Activated T-cell treated with anti-CD3 and anti-CD28 coated beads, Interleukin-2, amount 50 U/mL, for 72 hours (primary cell): ENCODE measurements at regions not wholly inside any gene's neighbourhood (a gene's known extent, or its start where the extent isn't known, plus 50 kb on each side); places are given as distances from the start of the nearest gene placed in this dataset.
"Not testable (repeated sequence)": the region's sequence is repeated elsewhere in the genome, so short reads cannot be mapped to it uniquely, and the experiment has no call there.

Experiments used
- ATAC-seq, 2 donors: fragments of 150-1000 bp; cut with Tn5 transposase; replicated peaks in 1 of 2; 2 replicates each; pipeline ENCODE4 v1.10.0; 2021; ENCODE audit warnings: moderate library complexity in 2 of 2, mild to moderate bottlenecking in 1 of 2
- DNase-seq, 2 donors: peaks; one replicate each; pipeline ENCODE4 v3.0.0; 2021 to 2022; ENCODE audit warnings: mixed read lengths in 1 of 2
- H3K27ac Mint-ChIP-seq: one replicate; pipeline ENCODE4 v1.8.0; 2022; ENCODE audit warnings: mild to moderate bottlenecking, moderate library complexity, mixed read lengths
- H3K27me3 Mint-ChIP-seq: one replicate; pipeline ENCODE4 v1.8.0; 2022; ENCODE audit warnings: low read depth, mixed read lengths
- H3K36me3 Mint-ChIP-seq, 2 donors: one replicate each; pipeline ENCODE4 v1.8.0; 2022; ENCODE audit warnings: mixed read lengths in 2 of 2, mild to moderate bottlenecking in 1 of 2; ENCODE audit not compliant: insufficient read depth in 2 of 2
- H3K4me1 Mint-ChIP-seq: one replicate; pipeline ENCODE4 v1.8.0; 2022; ENCODE audit warnings: low read depth, mixed read lengths
- H3K4me3 Mint-ChIP-seq, 2 donors: one replicate each; pipeline ENCODE4 v1.8.0; 2022; ENCODE audit warnings: mild to moderate bottlenecking in 2 of 2, mixed read lengths in 2 of 2, moderate library complexity in 2 of 2
- H3K9me3 Mint-ChIP-seq, 2 donors: one replicate each; pipeline ENCODE4 v1.8.0; 2022; ENCODE audit warnings: mixed read lengths in 2 of 2

DNA sequence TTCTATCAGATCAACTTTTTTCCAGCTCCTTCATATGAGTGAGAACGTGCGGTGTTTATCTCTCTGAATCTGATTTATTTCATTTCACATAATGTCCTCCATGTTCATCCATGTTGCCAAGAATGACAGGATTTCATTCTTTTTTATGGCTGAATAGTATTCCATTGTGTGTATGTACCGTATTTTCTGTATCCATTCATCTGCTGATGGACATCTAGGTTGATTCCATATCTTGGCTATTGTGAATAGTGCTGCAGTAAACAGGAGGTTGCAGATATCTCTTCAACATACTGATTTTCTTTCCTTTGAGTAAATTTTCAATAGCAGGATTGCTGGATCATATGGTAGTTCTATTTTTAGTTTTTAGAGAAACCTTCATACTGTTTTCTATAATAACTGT, 388.5 kb downstream of the DCDC2C start:
- DNase-seq = no peak
- Mint-ChIP-seq H3K27me3 (no peaks in the 10 kb centered on the region), H3K4me3 (no peak overlapping the region), H3K4me1 (no peaks in the 10 kb centered on the region), H3K36me3 (no peaks in the 10 kb centered on the region), H3K9me3 (peaks cover 7 to 13% of the 10 kb centered on the region in 2 donors), H3K27ac (no peak overlapping the region)
- no peak for ATAC-seq

DNA sequence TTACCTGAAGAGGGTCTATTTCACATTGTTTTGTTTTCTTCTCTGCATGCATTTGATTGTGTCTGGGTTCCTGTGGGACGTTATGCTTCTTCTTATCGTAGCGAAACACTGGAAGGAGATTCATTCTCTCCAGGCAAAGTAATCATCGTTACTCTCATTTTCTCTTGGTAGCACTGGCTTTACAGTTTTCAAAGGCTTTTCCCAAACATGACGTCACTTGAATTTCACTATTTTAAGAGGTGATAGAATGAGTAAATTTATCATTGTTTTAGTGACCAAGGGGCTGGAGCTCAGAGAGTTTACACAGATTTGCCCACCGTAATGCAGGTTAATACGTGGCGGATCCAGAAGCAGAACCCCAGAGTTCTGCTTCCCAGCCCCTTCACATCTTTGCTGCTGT, 391.4 kb downstream of the DCDC2C start:
- Mint-ChIP-seq H3K27me3 (no peaks in the 10 kb centered on the region), H3K4me3 (no peak overlapping the region), H3K27ac (no peak overlapping the region), H3K4me1 (no peaks in the 10 kb centered on the region), H3K9me3 (peaks cover 4 to 7% of the 10 kb centered on the region in 2 donors), H3K36me3 (no peaks in the 10 kb centered on the region)
- no peak for ATAC-seq
- DNase-seq = no peak

DNA sequence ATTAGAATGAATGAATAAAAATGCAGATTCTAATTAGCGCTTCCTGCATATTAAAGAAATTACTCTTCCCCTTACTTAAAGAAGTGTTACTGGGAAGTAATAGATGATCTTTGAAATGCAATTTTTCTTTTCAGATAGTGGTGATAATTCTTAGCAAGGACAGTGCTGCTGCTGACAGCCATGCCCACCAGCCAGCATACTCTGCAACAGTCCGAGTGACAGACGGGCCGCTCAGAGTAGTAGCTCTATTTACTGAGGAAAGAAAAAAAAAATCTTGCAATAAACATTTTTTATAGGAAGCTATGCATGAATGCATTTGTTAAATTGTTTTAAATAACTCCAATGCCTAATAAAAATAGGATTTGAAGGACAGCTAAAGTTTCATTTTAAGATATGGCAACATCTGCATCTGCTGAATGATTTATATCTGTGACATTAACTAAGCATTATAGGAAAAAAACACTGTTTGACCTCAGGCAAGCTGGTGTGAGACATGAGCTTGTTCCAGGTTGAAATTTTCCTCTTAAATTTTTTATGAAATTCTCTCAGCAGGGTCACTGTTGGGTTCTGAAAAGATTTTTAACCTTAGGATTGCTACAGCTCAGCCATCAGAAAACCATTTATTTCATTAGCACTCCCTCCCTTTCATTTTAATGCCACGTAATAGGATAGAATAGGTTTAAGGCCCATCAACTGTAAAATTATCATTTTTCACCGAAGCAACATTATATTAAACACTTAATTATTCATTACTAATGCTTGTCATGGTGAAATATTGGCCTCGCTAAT, 393.8 kb downstream of the DCDC2C start:
- Mint-ChIP-seq H3K27ac (no peak overlapping the region), H3K9me3 (peaks cover 1 to 2% of the 10 kb centered on the region in 2 donors), H3K4me1 (no peaks in the 10 kb centered on the region), H3K4me3 (no peak overlapping the region), H3K27me3 (no peaks in the 10 kb centered on the region), H3K36me3 (no peaks in the 10 kb centered on the region)
- DNase-seq (no peak), ATAC-seq (no peak)

DNA sequence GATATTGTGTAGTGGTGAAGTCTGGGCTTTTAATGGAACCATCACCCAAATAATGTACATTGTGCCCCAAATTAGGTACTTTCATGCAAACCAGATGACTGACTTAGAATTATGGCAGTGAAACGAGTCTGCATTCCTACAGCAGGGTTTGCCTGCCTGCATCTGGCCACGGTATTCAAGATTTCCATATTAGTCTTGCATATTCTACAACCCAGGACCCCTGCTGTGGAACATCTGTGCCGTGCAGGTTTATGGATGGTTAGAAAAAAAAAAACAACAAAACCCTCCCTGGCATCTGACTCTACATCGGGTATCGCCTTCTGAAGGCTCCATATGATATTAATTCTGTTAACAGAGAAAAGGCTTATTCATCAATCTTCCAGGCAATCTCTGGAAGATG, 394.8 kb downstream of the DCDC2C start:
- DNase-seq (no peak), ATAC-seq (no peak)
- H3K9me3 Mint-ChIP-seq = peaks cover 1 to 2% of the 10 kb centered on the region in 2 donors
- H3K27me3 Mint-ChIP-seq = no peaks in the 10 kb centered on the region
- H3K36me3 Mint-ChIP-seq = no peaks in the 10 kb centered on the region
- no peak overlapping the region for H3K4me3 Mint-ChIP-seq
- H3K27ac Mint-ChIP-seq = no peak overlapping the region
- no peaks in the 10 kb centered on the region for H3K4me1 Mint-ChIP-seq

DNA sequence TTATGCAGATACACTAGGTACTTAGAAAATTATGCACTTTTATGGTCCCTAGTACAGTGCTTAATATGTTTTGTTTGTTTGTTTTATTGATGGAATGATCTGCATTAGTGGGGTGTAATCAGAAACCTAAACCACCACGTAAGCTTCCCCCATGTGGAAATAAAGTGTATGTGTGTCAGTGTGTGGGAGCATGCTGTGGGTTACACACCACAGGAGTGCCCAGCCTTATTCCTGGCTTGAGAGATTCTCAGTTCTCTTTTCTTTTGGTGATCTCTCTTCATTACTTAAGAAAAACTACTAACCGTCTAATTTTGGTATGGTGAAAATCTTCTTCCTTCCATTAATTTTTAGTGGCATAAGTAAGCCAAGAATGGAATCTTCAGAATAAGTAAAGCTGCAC, 398.6 kb downstream of the DCDC2C start:
- Mint-ChIP-seq H3K27ac (no peak overlapping the region), H3K4me3 (no peak overlapping the region), H3K4me1 (no peaks in the 10 kb centered on the region), H3K27me3 (no peaks in the 10 kb centered on the region), H3K36me3 (no peaks in the 10 kb centered on the region), H3K9me3 (peaks cover 3 to 6% of the 10 kb centered on the region in 2 donors)
- DNase-seq (no peak), ATAC-seq (no peak)

DNA sequence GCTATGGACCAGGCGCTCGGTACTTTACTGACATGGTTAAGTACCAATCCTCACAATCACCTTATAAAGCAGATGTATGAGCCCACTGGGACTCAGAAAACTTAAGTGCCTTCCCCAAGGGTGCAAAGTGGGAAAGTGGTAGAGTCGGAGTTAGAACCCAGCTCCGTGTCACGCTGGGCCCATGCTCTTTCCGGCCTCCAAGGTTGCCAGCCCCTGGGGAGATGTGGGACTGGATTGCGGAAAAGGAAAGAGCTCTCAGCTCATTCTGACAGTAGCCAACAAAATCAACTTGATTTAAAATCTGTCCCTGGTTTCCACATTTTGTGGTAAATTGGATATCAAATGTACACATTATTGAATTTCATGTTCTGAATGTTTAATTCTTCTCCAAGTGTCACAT, 403.8 kb downstream of the DCDC2C start:
- no peaks in the 10 kb centered on the region for H3K36me3 Mint-ChIP-seq
- no peaks in the 10 kb centered on the region for H3K27me3 Mint-ChIP-seq
- no peaks in the 10 kb centered on the region for H3K4me1 Mint-ChIP-seq
- no peak overlapping the region for H3K27ac Mint-ChIP-seq
- peaks cover 3 to 6% of the 10 kb centered on the region in 2 donors for H3K9me3 Mint-ChIP-seq
- ATAC-seq (no peak), DNase-seq (no peak)
- no peak overlapping the region for H3K4me3 Mint-ChIP-seq

DNA sequence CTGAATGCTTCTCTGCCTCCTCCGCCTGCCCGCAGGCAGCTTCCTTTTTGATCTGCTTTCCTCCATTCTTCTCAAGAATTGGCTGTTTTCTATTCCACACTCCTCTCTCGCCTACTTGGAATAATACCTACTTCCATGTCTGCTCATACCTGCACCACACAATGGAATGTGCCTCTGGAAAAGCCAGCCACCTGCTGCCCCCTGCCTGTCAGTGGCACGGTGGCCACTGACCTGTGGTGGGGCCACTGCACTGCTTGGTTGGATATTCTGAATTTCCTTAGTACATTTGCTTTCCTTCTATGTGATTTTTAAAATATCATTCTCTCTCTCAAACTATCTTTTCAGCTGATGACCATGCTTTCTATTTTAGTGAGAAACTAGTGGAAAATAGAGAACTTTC, 406.9 kb downstream of the DCDC2C start:
- no peaks in the 10 kb centered on the region for H3K4me1 Mint-ChIP-seq
- DNase-seq (no peak), ATAC-seq (no peak)
- H3K27me3 Mint-ChIP-seq = no peaks in the 10 kb centered on the region
- H3K27ac Mint-ChIP-seq = no peak overlapping the region
- H3K9me3 Mint-ChIP-seq = peaks cover 0 to 2% of the 10 kb centered on the region in 2 donors
- no peak overlapping the region for H3K4me3 Mint-ChIP-seq
- no peaks in the 10 kb centered on the region for H3K36me3 Mint-ChIP-seq

DNA sequence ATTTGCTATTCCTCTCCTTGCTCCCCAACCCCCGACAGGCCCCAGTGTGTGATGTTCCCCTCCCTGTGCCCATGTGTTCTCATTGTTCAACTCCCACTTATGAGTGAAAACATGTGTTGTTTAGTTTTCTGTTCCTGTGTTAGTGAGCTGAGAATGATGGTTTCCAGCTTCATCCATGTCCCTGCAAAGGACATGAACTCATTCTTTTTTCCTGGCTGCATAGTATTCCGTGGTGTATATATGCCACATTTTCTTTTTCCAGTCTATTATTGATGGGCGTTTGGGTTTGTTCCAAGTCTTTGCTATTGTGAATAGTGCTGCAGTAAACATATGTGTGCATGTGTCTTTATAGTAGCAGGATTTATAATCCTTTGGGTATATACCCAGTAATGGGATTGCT, 412.1 kb downstream of the DCDC2C start:
- not testable (repeated sequence) for H3K27me3 Mint-ChIP-seq, H3K4me3 Mint-ChIP-seq, DNase-seq, ATAC-seq, H3K36me3 Mint-ChIP-seq, H3K27ac Mint-ChIP-seq, H3K4me1 Mint-ChIP-seq
- H3K9me3 Mint-ChIP-seq = peaks cover 11% of the 10 kb centered on the region in 2 donors

DNA sequence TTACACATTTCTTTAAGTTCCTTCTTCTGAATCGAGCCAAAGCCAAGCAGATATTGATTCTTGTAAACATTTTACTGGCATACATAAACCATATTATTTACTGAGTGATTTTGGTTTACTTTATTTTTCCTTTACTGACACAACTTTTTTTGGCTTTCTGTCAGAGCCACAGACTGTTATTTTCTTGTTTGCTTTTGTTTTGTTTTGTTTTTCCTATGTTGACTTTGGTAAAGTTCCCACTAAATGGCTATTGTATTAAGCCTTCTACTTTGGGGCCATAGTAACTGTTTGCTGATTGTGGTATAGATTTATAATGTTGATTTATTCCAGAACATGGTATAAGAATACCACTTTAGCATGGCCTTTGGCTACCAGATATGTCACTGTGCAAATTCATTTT, 419.4 kb downstream of the DCDC2C start:
- Mint-ChIP-seq H3K36me3 (peaks cover 5 to 6% of the 10 kb centered on the region in 2 donors), H3K9me3 (peaks cover 11 to 13% of the 10 kb centered on the region in 2 donors), H3K27me3 (no peaks in the 10 kb centered on the region), H3K4me3 (no peak overlapping the region), H3K27ac (no peak overlapping the region), H3K4me1 (no peaks in the 10 kb centered on the region)
- ATAC-seq (no peak), DNase-seq (no peak)

DNA sequence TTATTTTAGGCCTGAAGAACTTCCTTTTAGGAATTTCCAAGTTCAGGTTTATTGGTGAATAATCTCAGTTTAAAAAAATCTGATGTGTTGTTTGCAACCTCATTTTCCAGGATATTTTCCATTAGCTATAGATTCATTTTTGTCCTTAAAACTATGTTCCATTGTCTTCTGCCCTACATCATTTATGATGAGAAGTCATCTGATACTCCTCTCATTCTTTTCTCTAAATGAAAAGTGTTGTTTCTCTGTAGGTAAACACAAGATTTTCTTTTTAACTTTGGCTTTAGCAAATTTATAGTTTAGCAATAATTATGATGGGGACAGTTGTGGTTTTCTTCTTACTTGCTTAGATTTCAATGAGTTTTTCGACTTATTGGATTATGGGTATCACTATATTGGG, 427.3 kb downstream of the DCDC2C start:
- Mint-ChIP-seq H3K27ac (no peak overlapping the region), H3K9me3 (peaks cover 12 to 14% of the 10 kb centered on the region in 2 donors), H3K4me1 (no peaks in the 10 kb centered on the region), H3K27me3 (no peaks in the 10 kb centered on the region), H3K36me3 (peaks cover 6 to 8% of the 10 kb centered on the region in 2 donors), H3K4me3 (no peak overlapping the region)
- ATAC-seq = no peak
- no peak for DNase-seq

DNA sequence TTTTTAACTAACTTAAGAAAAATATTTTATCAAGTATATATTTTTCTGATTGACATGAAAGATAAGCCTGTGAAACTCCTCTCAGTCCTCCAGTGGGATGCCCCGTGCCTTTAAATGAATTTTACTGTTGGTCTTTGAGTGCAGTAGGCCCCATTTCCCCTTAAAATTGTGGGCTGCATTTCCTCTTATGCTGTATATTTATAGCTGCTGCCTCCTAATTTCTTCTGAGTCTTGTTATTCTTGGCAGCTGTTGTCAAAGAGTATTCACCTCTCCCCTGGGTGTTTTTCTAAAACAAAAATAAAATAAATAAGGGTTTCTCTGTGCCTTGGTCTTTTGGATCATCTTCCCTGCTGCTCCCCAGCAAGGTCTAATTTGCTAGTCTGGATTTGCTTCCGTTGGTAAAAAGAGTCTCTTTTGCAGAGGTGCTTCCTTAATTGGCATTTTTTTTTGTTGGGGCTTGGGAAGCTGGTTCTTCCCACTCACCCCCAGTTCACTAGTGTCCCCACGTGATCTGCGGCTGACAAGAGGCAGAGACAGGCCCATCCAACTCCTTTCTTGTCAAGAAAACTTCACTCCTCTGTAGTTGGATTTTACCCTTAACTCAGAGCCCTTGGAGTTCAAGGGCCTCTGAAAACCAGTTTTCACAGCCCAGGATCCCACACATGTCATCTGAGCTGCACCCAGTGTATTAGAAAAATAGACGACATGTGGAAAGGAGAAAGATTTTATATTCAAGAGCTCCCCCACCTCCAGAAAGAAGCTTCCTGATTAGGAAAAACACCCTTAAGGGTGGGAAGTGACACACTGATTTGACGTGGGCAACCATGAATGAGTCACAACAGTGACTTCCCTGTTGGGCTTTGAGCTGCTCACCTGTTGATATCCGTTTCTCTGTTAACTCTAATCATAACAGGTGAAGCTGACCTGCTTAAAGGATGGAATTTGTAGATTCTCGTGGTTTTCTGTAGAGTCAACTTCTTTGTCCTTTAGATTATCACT, 431.5 kb downstream of the DCDC2C start:
- Mint-ChIP-seq H3K27me3 (no peaks in the 10 kb centered on the region), H3K4me1 (no peaks in the 10 kb centered on the region), H3K4me3 (no peak overlapping the region), H3K9me3 (peaks cover 12 to 17% of the 10 kb centered on the region in 2 donors), H3K27ac (no peak overlapping the region), H3K36me3 (peaks cover 6 to 8% of the 10 kb centered on the region in 2 donors)
- no peak for ATAC-seq
- no peak for DNase-seq

DNA sequence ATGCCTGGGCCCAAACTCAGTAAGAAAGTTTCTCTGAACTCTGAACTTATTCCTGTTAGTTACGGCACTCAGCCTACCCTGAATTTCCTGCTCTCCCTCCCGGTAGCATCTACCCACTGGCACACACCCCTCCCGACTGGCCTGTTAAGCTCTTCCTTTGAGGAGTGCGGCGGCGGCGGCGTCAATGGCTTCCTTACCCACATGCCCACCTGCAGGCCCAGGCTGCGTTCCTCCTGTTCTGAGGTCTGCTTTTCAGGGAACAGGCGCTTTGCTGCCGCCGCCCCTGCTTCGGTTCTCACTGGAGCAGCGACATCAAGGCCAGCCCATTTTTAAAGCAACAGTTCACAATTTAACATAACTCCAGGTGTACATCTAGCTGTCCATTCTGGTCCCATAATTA, 432.4 kb downstream of the DCDC2C start:
- no peak for DNase-seq
- no peaks in the 10 kb centered on the region for H3K4me1 Mint-ChIP-seq
- no peaks in the 10 kb centered on the region for H3K27me3 Mint-ChIP-seq
- H3K36me3 Mint-ChIP-seq = peaks cover 6 to 9% of the 10 kb centered on the region in 2 donors
- no peak overlapping the region for H3K4me3 Mint-ChIP-seq
- no peak for ATAC-seq
- H3K9me3 Mint-ChIP-seq = peaks cover 10 to 18% of the 10 kb centered on the region in 2 donors
- no peak overlapping the region for H3K27ac Mint-ChIP-seq

DNA sequence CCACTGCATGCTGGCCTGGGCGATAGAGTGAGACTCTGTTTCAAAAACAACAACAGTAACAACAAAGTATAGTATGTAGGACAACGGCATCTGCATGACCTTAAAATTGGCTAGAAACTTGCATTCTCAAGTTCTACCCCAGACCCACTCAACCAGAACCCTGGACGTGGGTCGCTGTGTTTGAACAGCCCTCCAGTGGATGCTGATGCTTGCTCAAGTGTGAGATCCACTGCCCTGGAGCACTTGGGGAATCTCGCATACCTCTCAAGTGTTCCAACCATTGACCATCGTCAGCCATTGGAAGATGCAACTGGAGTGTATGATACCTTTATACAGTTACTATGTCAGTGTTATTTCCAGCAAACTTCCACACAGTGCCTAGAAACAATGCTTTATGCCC, 435.9 kb downstream of the DCDC2C start:
- Mint-ChIP-seq H3K4me3 (no peak overlapping the region), H3K27me3 (no peaks in the 10 kb centered on the region), H3K4me1 (no peaks in the 10 kb centered on the region), H3K36me3 (peaks cover 0 to 2% of the 10 kb centered on the region in 2 donors), H3K9me3 (peaks cover 2 to 14% of the 10 kb centered on the region in 2 donors), H3K27ac (no peak overlapping the region)
- ATAC-seq (no peak), DNase-seq (no peak)
